GM21786 (cell line): ENCODE measurements at regions not wholly inside any gene's neighbourhood (a gene's known extent, or its start where the extent isn't known, plus 50 kb on each side); places are given as distances from the start of the nearest gene placed in this dataset.
"Not testable (repeated sequence)": the region's sequence is repeated elsewhere in the genome, so short reads cannot be mapped to it uniquely, and the experiment has no call there.

Source experiments
- ATAC-seq: cut with Tn5 transposase; IDR thresholded peaks from one replicate; pipeline ENCODE4 v1.9.1; 2021; ENCODE audit not compliant: unreplicated experiment

- ATAC-seq, result no peak
These were observed 382.1 kb upstream of the CTSO start for GRCh38 chr4:156335721-156336120.

DNA sequence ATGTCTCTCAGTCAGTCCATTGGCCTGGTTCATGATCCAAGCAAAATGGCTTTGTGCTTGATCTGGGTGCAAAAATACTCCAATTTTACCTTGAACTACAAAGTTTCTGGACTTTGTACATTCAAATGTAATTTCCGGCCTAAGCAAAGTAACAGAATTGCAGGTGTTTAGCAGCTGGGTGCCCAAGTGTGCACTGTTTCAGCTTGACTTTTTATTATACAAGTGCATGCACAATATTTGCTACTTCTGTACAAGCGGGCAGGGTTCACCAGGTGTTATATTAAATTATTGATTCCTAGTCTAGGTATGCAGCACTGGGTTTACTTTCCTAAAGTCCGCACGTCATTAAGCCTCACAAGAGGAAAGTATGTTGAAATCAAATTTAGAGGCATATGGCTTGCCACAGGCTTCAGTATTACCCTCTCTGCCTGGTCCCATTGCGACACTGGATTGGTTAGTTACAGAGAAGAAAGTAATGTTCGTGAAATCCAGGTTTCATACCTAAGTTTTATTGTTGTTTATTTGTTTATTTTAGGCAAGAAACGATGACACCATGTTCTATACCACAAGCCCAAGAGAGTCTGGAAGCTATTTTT is 376.9 kb upstream of the CTSO start:
- ATAC-seq, result no peak

- no peak for ATAC-seq
These were observed 376.1 kb upstream of the CTSO start for GRCh38 chr4:156329779-156330178.

- ATAC-seq, result no peak
These were observed 375.2 kb upstream of the CTSO start for GRCh38 chr4:156328882-156329281.

GRCh38 chr4:156326246-156326645 is 372.6 kb upstream of the CTSO start:
- no peak for ATAC-seq

DNA sequence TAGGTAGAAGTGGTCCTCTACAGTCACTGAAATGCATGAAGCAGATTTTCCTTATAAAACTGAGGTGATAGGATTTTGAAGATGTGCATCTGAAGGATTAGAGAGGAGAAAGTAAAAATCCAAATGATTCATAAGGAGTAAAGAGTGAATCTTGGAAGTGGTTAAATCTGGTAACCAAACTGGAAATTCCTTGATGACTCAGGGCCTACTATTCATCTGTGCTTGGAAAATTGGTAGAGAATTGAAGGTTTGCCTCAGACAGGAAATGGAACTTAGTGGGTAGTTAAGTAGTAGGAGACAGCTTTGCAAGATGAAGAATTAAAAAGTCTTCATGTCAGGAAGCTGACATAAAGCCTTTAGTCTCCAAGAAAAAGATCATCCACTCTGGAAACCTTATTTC is 368.9 kb upstream of the CTSO start:
- no peak for ATAC-seq

GRCh38 chr4:156321203-156321602 is 367.5 kb upstream of the CTSO start:
- no peak for ATAC-seq

GRCh38 chr4:156313497-156313896 is 359.8 kb upstream of the CTSO start:
- no peak for ATAC-seq

- ATAC-seq, result no peak
These were observed 358.7 kb upstream of the CTSO start for GRCh38 chr4:156312261-156312847.

DNA sequence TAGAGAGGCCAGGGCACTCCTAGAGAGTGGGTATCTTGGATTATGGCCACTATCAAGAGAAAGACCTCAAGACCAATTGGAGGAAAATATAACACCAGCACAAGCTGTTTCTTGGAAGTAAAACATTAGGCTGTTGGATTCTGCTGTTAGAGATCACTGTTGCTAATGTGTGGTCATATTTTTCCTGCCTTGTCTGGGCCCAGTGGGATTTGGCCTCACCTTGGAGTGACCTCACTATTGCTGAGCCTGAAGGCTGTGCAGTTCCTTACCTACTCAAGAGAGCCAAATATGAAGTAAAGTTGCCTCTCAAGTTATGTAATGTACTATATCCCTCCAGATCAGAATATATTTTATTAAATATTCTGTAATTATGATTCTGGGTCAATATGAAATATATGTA is 355.4 kb upstream of the CTSO start:
- ATAC-seq, result no peak

DNA sequence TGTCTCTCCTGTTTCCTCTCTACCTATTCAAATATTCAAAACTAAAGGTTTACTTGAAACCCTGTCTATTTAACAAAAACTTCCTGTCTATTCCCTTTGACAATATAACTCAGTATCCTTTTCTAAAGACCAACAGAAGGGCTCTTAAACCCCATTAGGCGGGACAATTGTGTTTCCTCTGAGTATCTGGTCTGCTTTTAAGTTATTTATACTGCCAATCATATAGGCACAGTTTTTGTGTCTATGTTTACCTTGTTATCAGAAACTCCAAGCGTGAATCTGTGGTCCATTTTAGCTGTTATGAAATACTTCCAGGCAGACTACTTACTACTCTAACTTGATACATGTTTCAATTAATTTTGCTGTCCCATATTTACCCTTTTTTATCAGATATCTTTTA is 350.0 kb upstream of the CTSO start:
- no peak for ATAC-seq

GRCh38 chr4:156298230-156298629 is 344.6 kb upstream of the CTSO start:
- no peak for ATAC-seq

GRCh38 chr4:156295676-156296195 is 342.1 kb upstream of the CTSO start:
- no peak for ATAC-seq

DNA sequence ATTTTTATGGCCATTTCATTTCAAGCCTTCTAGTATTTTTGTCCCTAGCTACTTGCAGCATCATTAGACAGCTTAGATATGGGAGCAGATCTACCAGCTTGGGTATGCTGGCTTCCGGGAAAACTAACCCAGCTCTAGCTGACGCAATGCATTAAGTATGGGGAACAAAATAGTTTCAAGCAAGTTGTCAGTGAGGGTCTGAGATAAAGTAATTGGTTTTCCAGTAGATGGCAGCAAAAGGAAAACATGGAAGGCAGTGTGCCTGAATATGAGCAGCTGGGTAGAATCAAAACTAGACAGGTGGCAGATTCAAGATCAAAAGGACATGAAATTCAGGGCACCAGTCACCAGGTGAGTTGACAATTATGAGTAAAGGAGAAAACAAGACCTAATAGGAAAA is 340.9 kb upstream of the CTSO start:
- ATAC-seq, result no peak

DNA sequence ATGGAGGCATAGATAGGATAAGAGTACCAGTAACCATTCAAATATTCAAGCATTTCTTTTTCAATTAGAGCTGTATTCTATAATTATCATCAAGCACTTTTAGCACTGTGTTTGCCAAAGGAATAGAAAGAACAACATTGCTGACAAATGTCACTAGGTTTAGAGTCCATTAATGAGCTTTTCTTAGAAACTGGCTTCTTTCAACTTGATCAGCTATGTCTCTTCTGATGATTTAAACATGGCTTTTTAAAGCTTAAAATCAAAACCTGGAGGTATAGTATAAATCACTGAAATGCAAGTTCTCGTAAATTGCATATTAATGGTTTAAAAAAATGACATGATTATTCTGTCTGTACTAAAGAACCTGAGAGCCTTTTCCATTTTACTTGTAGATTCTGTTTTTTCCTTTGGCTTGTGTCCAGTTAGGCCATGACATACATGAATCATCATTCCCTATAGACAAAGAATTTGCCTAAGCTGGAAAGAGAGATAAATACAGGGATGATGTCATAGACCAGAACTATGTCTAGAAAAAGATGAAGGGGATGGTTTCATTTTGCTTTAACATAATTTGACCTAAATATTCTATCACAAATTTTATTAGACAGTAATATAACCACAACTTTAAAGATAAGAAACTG is 340.1 kb upstream of the CTSO start:
- no peak for ATAC-seq

DNA sequence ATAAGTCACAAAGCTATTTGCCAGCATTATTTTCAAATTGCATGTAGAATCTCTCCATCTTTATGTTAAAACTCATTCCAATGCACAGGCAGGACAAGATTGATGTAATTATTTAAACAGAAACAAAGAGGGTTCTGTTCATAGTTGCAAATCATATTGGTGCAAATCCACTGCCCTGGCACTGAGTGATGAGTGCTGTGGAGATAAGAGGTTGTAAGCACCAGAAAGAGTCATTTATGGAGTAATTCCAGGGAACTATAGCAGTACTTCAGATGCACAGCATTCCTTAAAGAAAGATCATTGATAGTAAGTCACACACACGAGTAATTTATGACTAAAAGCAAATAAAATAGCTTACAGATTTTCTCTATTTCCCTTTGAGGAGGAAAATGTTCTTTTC is 337.7 kb upstream of the CTSO start:
- ATAC-seq, result no peak

DNA sequence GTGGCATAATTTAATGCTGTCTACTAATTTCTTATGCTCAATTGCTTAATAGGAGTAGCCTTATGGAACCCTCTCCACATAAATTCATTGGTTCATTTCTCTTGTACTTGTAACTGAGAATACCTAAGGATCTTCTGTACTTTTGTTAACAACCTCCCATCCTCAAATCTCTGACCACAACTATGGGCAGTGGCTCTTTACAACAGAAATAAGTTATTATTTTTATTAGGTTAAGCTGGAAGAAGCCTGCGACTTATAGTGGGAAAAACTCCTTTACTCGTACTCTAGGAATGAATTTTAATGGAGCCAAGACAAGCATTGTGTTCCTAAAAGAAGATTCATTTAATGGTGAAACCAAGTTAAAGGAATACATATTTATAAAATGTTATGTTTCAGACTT is 337.1 kb upstream of the CTSO start:
- no peak for ATAC-seq

DNA sequence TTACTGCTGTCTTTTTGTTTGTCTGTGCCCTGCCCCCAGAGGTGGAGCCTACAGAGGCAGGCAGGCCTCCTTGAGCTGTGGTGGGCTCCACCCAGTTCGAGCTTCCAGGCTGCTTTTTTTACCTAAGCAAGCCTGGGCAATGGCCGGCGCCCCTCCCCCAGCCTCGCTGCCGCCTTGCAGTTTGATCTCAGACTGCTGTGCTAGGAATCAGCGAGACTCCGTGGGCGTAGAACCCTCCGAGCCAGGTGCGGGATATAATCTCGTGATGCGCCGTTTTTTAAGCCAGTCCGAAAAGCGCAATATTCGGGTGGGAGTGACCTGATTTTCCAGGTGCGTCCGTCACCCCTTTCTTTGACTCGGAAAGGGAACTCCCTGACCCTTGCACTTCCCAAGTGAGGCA is 336.4 kb upstream of the CTSO start:
- ATAC-seq, result not testable (repeated sequence)

DNA sequence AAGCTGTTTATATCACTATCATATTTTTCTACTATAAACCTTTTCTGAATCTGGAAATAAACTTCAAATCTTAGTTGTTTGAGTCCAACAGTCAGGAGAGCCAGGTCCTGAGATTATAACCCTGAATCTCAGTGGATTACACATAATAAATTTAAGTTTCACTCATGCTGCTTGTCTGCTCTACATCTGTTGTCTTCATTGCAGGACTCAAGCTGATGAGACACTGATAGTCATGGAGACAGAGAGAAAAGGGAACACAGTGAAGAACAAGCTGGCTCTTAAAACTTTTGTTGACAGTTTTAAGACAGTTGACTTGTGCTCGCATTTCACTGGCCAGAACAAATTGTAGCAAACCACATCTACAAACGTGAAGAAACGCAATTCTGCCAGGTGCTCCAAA is 327.0 kb upstream of the CTSO start:
- no peak for ATAC-seq

DNA sequence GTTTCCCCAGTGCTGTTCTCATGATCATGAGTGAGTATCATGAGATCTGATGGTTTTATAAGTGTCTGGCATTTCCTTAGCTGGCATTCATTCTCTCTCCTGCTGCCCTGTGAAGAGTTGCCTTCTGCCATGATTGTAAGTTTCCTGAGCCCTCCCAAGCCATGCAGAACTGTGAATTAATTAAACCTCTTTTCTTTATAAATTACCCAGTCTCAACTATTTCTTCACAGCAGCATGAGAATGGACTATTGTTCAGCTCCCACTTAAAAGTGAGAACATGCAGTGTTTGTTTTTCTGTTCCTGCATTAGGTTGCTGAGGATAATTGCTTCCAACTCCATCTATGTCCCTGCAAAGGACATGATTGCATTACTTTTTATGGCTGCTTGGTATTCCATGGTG is 311.7 kb upstream of the CTSO start:
- ATAC-seq, result no peak

DNA sequence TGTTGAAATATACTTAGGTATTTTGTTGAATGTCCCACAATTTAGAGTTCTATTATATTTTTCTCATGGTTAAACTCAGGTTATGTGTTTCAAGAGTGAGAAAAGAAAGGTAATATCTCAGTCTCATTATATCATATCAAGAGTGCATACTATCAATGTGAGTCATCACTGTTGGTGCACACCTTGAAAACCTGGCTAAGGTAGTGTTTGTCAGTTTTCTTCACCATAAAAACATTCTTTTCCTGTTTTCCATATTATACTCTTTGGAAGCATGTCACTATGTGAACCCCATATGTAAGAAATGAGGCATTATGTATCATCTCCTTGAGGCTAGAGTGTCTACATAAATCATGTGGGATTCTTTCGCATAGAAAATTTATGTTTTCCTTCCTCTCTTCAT is 307.6 kb upstream of the CTSO start:
- ATAC-seq, result no peak

GRCh38 chr4:156255230-156256007 is 301.8 kb upstream of the CTSO start:
- ATAC-seq, result no peak
